ENCODE measurements at regions not wholly inside any gene's neighbourhood (a gene's known extent, or its start where the extent isn't known, plus 50 kb on each side); places are given as distances from the start of the nearest gene placed in this dataset.
A peak's percentile ranks its signal among the peaks of the same experiment; 100 is the strongest.

DNA sequence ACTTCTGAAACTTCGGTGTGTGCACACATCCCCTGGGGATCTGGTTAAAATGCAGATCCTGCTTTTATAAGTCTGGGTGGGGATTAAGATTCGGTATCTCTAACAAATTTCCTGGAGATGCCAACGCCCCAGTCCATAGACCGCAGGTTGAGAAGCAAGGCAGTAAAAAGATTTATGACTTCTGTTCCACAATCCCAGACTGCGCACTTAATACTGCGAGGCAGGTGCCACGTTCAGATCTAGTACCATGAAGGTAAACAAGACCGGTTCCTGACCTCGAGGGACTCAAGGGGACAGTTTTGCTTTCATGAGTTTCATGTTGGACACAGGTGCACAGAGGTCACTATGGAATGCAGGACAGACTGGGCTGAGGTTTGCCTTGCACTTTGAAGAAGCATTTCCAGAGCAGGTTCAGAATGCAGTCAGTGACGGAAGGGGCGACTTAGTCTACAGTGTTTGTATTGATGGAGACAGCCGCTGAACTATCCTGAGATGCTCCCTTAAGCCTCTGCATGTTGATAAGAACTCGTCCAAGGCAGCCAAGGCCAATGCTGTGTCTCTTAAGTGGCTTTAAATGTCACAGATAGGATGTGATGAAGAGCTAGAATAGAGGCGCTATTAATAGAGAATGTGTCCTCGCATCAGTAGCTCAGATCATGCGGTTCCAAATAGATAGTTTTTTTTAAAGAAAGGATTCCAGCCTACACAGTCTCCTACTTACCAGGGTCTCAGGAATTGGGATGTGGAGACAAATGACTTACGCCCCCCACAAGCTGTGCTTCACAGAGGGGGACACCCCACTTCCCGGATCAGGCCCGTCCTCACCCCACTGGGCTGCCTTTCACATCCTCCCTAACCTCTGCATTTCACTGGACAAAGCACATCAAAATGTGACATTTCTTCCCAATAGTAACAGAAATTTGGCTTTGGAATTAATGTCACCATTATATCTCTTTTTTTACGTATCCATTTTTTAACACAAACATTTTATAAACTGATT, 97.1 kb upstream of the IRS2 start:
- Histone ChIP-seq H3K4me3 (ENCODE audit: low read depth, low read length) (peak overlapping the region; percentile 37), H3K9me3 (ENCODE audit: severe bottlenecking) (peaks cover 5% of the 10 kb centered on the region), H3K27me3 (ENCODE audit: insufficient read depth, low read depth, severe bottlenecking) (no peaks in the 10 kb centered on the region), H3K36me3 (no peaks in the 10 kb centered on the region), H3K27ac (peak overlapping the region; percentile 27)
- TF ChIP-seq, protein P1, sequence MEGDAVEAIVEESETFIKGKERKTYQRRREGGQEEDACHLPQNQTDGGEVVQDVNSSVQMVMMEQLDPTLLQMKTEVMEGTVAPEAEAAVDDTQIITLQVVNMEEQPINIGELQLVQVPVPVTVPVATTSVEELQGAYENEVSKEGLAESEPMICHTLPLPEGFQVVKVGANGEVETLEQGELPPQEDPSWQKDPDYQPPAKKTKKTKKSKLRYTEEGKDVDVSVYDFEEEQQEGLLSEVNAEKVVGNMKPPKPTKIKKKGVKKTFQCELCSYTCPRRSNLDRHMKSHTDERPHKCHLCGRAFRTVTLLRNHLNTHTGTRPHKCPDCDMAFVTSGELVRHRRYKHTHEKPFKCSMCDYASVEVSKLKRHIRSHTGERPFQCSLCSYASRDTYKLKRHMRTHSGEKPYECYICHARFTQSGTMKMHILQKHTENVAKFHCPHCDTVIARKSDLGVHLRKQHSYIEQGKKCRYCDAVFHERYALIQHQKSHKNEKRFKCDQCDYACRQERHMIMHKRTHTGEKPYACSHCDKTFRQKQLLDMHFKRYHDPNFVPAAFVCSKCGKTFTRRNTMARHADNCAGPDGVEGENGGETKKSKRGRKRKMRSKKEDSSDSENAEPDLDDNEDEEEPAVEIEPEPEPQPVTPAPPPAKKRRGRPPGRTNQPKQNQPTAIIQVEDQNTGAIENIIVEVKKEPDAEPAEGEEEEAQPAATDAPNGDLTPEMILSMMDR (IDR thresholded peaks at IDR 0.05; ENCODE audit: low read depth, low read length), result no peak
- peak; percentile 93 for DNase-seq

DNA sequence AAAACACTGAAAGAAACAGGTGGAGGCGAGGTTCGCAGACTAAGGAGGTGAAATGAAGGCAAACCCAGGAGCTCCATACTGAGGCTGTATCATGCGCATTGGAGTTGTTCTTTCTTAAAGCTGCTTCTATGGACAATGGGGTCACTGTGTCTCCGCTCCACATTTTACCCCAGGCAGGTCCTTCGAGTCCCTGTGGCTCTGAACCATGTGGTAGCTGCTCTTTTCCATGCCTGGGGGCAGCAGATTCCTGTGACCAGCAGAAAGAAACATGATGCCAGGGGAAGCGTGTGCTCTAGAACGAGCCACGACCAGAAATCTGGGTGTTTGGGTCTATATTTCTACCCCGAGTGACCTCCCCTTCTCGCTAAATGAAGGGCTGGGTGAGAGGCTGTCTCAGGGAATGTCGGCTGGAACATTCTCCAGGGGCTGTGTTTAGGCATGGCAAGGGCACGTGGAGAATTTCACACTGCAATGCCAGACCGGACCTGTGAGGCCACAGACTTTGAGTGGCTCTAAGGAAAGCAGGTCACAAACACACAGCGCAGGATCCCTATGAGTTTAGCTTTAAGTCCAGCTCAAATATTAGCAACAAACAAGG, 95.7 kb upstream of the IRS2 start:
- Histone ChIP-seq H3K27me3 (ENCODE audit: insufficient read depth, low read depth, severe bottlenecking) (no peaks in the 10 kb centered on the region), H3K27ac (no peak overlapping the region), H3K9me3 (ENCODE audit: severe bottlenecking) (no peaks in the 10 kb centered on the region), H3K36me3 (no peaks in the 10 kb centered on the region), H3K4me3 (ENCODE audit: low read depth, low read length) (no peak overlapping the region)
- TF ChIP-seq, protein P1 (IDR thresholded peaks at IDR 0.05; ENCODE audit: low read depth, low read length), result no peak
- DNase-seq, result no peak

- Histone ChIP-seq H3K27me3 (ENCODE audit: insufficient read depth, low read depth, severe bottlenecking) (no peaks in the 10 kb centered on the region), H3K9me3 (ENCODE audit: severe bottlenecking) (no peaks in the 10 kb centered on the region), H3K4me3 (ENCODE audit: low read depth, low read length) (no peak overlapping the region), H3K27ac (no peak overlapping the region), H3K36me3 (no peaks in the 10 kb centered on the region)
- TF ChIP-seq, protein P1 (IDR thresholded peaks at IDR 0.05; ENCODE audit: low read depth, low read length), result no peak
- DNase-seq, result no peak
Measured at GRCh38 chr13:109881347-109881725, 95.0 kb upstream of the IRS2 start.

DNA sequence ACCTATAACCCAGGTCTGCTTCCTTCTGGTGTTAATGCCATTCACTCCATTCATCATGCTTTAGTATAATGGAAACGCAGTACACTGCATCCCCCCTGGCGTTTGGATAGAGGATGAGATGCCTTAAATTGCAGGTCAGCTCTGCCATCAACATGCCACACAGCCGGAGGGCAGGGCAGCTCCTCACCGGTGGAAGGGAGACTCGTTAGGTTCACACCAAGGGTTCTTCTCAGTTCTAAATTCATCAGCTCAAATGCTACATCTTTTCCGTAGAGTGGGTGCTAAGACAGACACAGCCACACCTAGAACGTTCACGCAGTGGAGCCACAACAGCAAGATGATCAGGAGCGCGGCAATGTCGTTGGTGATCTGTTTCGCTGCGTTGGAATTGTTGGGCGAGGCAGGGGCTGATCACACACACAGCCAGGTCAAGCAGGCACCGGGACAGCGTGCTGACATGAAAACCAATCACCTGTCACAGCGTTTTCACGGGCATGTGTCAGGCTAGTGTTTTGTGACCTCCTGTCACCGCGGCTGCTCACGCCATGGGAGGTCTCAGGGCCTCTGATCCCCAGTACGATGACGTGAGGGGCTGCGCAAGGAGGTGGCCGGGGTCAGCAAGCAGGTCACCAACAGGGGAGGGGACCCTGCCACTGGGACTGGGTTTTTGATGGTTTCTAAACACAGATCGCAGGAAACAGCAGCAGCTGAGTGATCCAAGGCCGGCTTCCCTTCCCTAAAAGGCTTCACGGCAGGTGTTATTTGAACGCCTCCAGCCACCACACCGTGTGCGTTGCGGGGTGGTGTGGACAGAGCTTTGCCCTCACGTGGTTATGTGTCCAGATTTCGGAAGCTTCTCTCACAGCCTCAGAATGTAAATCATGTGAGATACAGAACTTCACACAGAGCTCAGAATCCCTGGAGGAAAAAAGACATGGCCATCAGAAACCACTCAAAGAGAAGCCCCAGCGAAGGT, 94.3 kb upstream of the IRS2 start:
- TF ChIP-seq, protein P1 (IDR thresholded peaks at IDR 0.05; ENCODE audit: low read depth, low read length), result no peak
- no peaks in the 10 kb centered on the region for H3K36me3 ChIP-seq
- no peaks in the 10 kb centered on the region for H3K9me3 ChIP-seq (ENCODE audit: severe bottlenecking)
- no peaks in the 10 kb centered on the region for H3K27me3 ChIP-seq (ENCODE audit: insufficient read depth, low read depth, severe bottlenecking)
- H3K27ac ChIP-seq, result no peak overlapping the region
- no peak overlapping the region for H3K4me3 ChIP-seq (ENCODE audit: low read depth, low read length)
- no peak for DNase-seq

DNA sequence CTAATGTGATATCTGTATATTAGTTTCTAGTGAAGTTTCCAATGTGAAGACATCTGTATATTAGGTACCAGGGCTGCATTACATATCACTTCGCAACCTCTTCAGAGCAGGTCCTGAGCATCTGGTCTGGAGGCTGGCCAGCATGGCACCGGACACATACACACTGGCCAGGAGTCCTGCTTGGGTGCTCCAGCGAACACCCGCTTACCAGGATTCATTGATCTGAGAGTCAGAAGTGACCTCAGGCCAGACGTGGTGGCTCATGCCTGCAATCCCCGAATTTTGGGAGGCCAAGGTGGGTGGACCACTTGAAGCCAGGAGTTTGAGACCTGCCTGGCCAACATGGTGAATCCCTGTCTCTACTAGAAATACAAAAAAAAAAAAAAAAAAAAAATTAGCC, 93.0 kb upstream of the IRS2 start:
- H3K36me3 ChIP-seq, result no peaks in the 10 kb centered on the region

More for the DNA sequence above, 93.0 kb upstream of the IRS2 start:
- Histone ChIP-seq H3K27ac (no peak overlapping the region), H3K9me3 (ENCODE audit: severe bottlenecking) (no peaks in the 10 kb centered on the region), H3K4me3 (ENCODE audit: low read depth, low read length) (no peak overlapping the region), H3K27me3 (ENCODE audit: insufficient read depth, low read depth, severe bottlenecking) (no peaks in the 10 kb centered on the region)
- TF ChIP-seq, protein P1 (IDR thresholded peaks at IDR 0.05; ENCODE audit: low read depth, low read length), result no peak
- no peak for DNase-seq

Data from WERI-Rb-1 (cell line).